GM12891 (cell line): ENCODE measurements at regions not wholly inside any gene's neighbourhood (a gene's known extent, or its start where the extent isn't known, plus 50 kb on each side); places are given as distances from the start of the nearest gene placed in this dataset.

Experiments used
- DNase-seq: peaks from one replicate; pipeline ENCODE4 v3.0.0; 2011; ENCODE audit warnings: low spot score; ENCODE audit not compliant: insufficient read length
- FAIRE-seq: peaks from 2 replicates; lab custom pipeline; 2011; peaks lifted over from hg19 to GRCh38; lab: Jason Lieb, UNC
- PAX5 ChIP-seq: IDR thresholded peaks from 2 replicates; pipeline ENCODE4 v1.6.1; 2011; ENCODE audit warnings: low read length, moderate library complexity, mild to moderate bottlenecking; ENCODE audit not compliant: insufficient read depth, severe bottlenecking
- POLR2A ChIP-seq: IDR thresholded peaks from 2 replicates; pipeline ENCODE4 v1.6.1; 2011; ENCODE audit warnings: low read depth, low read length, control low read depth
- POLR2AphosphoS5 ChIP-seq: IDR thresholded peaks from 2 replicates; pipeline ENCODE4 v1.6.1; 2011; ENCODE audit warnings: low read depth, low read length, control low read depth
- POU2F2 ChIP-seq: IDR thresholded peaks from 2 replicates; pipeline ENCODE4 v1.6.1; 2011; ENCODE audit warnings: low read depth, mild to moderate bottlenecking, control low read depth, low read length, moderate library complexity
- SPI1 ChIP-seq: IDR thresholded peaks from 2 replicates; pipeline ENCODE4 v1.6.1; 2011; ENCODE audit warnings: low read depth, low read length, control low read depth
- TAF1 ChIP-seq: IDR thresholded peaks from 2 replicates; pipeline ENCODE4 v1.6.1; 2011; ENCODE audit warnings: low read depth, low read length, control low read depth

DNA sequence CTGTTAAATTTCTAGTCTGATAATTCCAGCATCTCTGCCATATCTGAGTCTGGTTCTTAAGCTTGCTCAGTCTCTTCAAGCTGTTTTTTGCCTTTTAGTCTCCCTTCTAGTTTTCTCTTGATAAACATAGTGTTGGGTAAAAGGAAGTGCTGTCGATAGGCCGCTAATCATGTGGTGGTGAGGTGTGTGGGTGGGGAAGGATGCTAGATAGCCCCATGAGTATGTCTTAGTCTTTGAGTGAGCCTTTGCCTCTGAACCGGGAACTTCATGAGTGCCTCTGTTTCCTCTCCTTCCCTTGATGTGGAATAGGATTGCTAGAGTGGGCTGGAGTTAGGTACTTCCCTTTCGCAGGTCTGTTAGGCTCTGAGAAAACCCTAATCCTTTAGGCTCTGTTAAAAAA is 441.8 kb downstream of the INHBA start:
- TF ChIP-seq POLR2A, result no peak
- no peak for TF ChIP-seq TAF1
- no peak for TF ChIP-seq SPI1
- no peak for TF ChIP-seq POU2F2
- no peak for TF ChIP-seq PAX5
- TF ChIP-seq POLR2AphosphoS5, result no peak
- no peak for DNase-seq
- FAIRE-seq, result no peak

- TF ChIP-seq POLR2AphosphoS5 (no peak), POU2F2 (no peak), SPI1 (no peak), PAX5 (no peak)
- no peak for FAIRE-seq
Measured at GRCh38 chr7:41257660-41258059, 445.2 kb downstream of the INHBA start.

DNA sequence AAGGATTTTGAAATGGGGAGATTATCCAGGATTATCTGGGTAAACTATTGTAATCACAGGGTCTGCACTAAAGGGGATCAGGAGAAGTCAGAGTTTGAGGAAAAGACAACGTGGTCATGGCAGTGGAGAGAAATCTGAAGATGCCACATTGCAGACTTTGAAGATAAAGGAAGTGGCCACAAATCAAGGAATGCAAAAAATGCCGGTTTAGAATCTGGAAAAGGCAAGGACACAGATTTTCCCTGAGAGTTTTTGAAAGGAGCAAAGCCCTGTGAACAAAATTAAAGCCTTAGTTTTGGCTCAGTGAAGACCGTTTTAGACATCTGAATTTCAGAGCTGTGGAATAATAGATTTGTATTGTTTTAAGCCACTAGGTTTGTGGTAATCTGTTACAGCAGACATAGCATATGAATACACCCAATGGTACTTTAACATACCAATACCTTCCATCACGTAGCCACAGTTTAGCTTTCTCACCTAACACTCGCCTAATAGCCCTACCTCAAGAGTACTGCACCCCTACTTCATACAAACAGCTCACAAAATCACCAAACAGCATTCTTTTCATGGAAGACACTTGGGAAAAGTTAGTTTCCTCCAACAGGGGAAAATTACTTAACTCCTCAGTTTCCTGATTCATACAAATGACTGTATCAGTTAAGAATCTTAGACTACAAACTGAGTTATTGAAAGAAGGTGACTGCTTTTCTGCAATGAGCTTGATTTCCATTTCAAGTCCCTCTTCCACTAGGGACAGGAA is 446.5 kb downstream of the INHBA start:
- no peak for FAIRE-seq

More at GRCh38 chr7:41257660-41258059, 445.2 kb downstream of the INHBA start:
- DNase-seq, result no peak

DNA sequence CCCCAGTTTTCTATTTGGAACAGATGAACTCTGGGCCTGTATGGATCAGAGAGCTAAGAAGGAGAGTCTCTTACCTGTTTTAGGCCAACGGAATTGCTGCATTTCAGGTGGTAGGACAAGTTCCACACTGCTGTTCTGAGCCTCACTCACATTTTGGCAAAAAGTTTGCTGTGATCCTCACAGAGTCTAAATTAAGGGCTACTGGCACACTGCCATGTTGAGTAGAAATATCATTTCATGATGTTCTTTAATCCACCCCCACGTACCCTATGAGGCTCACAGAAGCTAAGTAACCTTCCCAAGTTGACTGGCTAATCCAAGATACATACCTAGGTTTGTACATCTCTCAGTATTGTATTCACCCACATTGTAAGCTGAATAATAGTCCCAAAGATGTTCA is 447.2 kb downstream of the INHBA start:
- DNase-seq (no peak), FAIRE-seq (no peak)

More for the DNA sequence above, 446.5 kb downstream of the INHBA start:
- TF ChIP-seq PAX5, result no peak
- TF ChIP-seq TAF1, result no peak
- TF ChIP-seq POLR2A, result no peak
- no peak for TF ChIP-seq POLR2AphosphoS5
- no peak for TF ChIP-seq POU2F2
- TF ChIP-seq SPI1, result no peak
- DNase-seq, result no peak

GRCh38 chr7:41255113-41255512 is 447.8 kb downstream of the INHBA start:
- FAIRE-seq, result no peak
- TF ChIP-seq POLR2AphosphoS5 (no peak), SPI1 (no peak), PAX5 (no peak), POU2F2 (no peak), TAF1 (no peak), POLR2A (no peak)
- DNase-seq, result no peak

More for the DNA sequence above, 447.2 kb downstream of the INHBA start:
- no peak for TF ChIP-seq POLR2A
- no peak for TF ChIP-seq SPI1
- no peak for TF ChIP-seq POU2F2
- no peak for TF ChIP-seq TAF1
- no peak for TF ChIP-seq POLR2AphosphoS5
- TF ChIP-seq PAX5, result no peak

DNA sequence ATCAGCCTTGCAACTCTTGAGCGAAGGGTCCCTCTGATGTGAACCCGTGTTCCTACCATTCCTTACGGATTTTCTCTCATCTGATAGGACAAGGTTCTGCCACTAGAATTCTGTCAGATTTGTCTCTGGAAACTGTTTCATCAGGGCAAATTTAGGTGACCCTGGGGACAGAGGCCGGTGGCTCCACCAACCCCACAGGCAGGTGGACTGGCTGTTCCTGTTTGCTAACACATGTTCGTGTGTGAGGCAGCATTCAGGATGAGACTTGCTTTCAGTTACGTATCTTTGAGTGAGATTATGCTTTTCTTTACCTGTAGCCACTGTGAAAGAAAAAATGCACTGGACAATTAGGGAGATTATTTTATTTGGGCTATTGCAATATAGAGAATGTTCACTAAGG is 449.9 kb downstream of the INHBA start:
- FAIRE-seq (no peak), DNase-seq (no peak)
- TF ChIP-seq POU2F2, result no peak

DNA sequence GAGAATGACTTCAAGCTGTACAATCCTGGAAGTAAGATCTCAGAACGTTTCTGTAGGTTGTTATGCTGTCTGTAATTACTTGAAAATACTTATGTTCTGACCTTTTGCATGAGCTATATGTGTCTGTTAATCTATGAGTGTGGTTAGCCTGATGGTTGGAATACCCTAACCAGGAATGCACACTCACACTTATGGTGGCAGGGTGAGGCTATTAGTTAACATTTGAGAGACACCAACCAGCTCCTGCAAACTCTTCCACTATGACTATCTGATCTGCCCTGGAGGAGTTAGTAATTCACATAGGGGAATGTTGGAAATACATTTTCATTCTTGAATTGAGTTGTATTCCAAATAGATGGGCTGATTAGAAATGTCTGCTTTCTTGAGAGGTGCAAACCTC is 450.3 kb downstream of the INHBA start:
- no peak for TF ChIP-seq POLR2A
- no peak for TF ChIP-seq POU2F2
- TF ChIP-seq PAX5, result no peak
- no peak for TF ChIP-seq POLR2AphosphoS5
- no peak for TF ChIP-seq SPI1
- no peak for TF ChIP-seq TAF1
- DNase-seq (no peak), FAIRE-seq (no peak)

- TF ChIP-seq POLR2AphosphoS5 (no peak), TAF1 (no peak), SPI1 (no peak), POU2F2 (no peak), PAX5 (no peak), POLR2A (no peak)
- no peak for FAIRE-seq
- no peak for DNase-seq
Measured at GRCh38 chr7:41247143-41247865, 455.6 kb downstream of the INHBA start.

- DNase-seq (no peak), FAIRE-seq (no peak)
- TF ChIP-seq POU2F2 (no peak), POLR2A (no peak), SPI1 (no peak), PAX5 (no peak), POLR2AphosphoS5 (no peak), TAF1 (no peak)
Measured at GRCh38 chr7:41245916-41246315, 457.0 kb downstream of the INHBA start.

GRCh38 chr7:41244246-41244645 is 458.6 kb downstream of the INHBA start:
- FAIRE-seq (no peak), DNase-seq (no peak)
- no peak for TF ChIP-seq POU2F2
- TF ChIP-seq TAF1, result no peak
- no peak for TF ChIP-seq POLR2AphosphoS5
- TF ChIP-seq PAX5, result no peak
